NCI-H1092 (cell line): ENCODE measurements at regions not wholly inside any gene's neighbourhood (a gene's known extent, or its start where the extent isn't known, plus 50 kb on each side); places are given as distances from the start of the nearest gene placed in this dataset.
"Not testable (repeated sequence)": the region's sequence is repeated elsewhere in the genome, so short reads cannot be mapped to it uniquely, and the experiment has no call there.

ENCODE experiments used
- DNase-seq: peaks from one replicate; lab custom pipeline; 2025; lab: John Stamatoyannopoulos, UW

- DNase-seq, result no peak
Observed at GRCh38 chr5:147081311-147081764, 153.5 kb upstream of the STK32A start.

- no peak for DNase-seq
Observed at GRCh38 chr5:147084702-147085101, 150.1 kb upstream of the STK32A start.

- DNase-seq, result no peak
Observed at GRCh38 chr5:147085409-147085808, 149.4 kb upstream of the STK32A start.

- DNase-seq, result no peak
Observed at GRCh38 chr5:147092044-147092443, 142.8 kb upstream of the STK32A start.

GRCh38 chr5:147093138-147093537 is 141.7 kb upstream of the STK32A start:
- DNase-seq, result no peak

GRCh38 chr5:147095740-147096139 is 139.1 kb upstream of the STK32A start:
- no peak for DNase-seq

- peak; percentile 72 for DNase-seq
Observed at GRCh38 chr5:147098233-147098790, 136.5 kb upstream of the STK32A start.

- no peak for DNase-seq
Observed at GRCh38 chr5:147101659-147102369, 133.0 kb upstream of the STK32A start.

- DNase-seq, result no peak
Observed at GRCh38 chr5:147112899-147113298, 121.9 kb upstream of the STK32A start.

- no peak for DNase-seq
Observed at GRCh38 chr5:147113967-147114366, 120.9 kb upstream of the STK32A start.

- DNase-seq, result not testable (repeated sequence)
Observed at GRCh38 chr5:147139759-147140158, 95.1 kb upstream of the STK32A start.

GRCh38 chr5:147140558-147140957 is 94.3 kb upstream of the STK32A start:
- DNase-seq, result no peak

- DNase-seq, result not testable (repeated sequence)
Observed at GRCh38 chr5:147141580-147141979, 93.2 kb upstream of the STK32A start.

GRCh38 chr5:147143215-147143614 is 91.6 kb upstream of the STK32A start:
- DNase-seq, result no peak

- DNase-seq, result no peak
Observed at GRCh38 chr5:147145328-147145727, 89.5 kb upstream of the STK32A start.

- no peak for DNase-seq
Observed at GRCh38 chr5:147148715-147149114, 86.1 kb upstream of the STK32A start.

- DNase-seq, result no peak
Observed at GRCh38 chr5:147152086-147152485, 82.7 kb upstream of the STK32A start.

- no peak for DNase-seq
Observed at GRCh38 chr5:147154809-147155208, 80.0 kb upstream of the STK32A start.

- DNase-seq, result no peak
Observed at GRCh38 chr5:147156012-147156411, 78.8 kb upstream of the STK32A start.

GRCh38 chr5:147160902-147161700 is 73.7 kb upstream of the STK32A start:
- DNase-seq, result no peak

GRCh38 chr5:147162740-147163139 is 72.1 kb upstream of the STK32A start:
- no peak for DNase-seq

- no peak for DNase-seq
Observed at GRCh38 chr5:147167529-147167928, 67.3 kb upstream of the STK32A start.
